ENCODE measurements at regions not wholly inside any gene's neighbourhood (a gene's known extent, or its start where the extent isn't known, plus 50 kb on each side); places are given as distances from the start of the nearest gene placed in this dataset.

GRCh38 chr4:29151584-29151983, 1568.6 kb upstream of the PCDH7 start:
- H2AFZ ChIP-seq (ENCODE audit: control insufficient read depth, low read depth, low read length) = no peak overlapping the region
- ChIA-PET POLR2A (no interaction called here), SMC1A (ENCODE audit: uncharacterized antibody, unreplicated experiment) (no interaction called here), RAD21 (ENCODE audit: unreplicated experiment) (no interaction called here), CTCF (no interaction called here)
- H3K36me3 ChIP-seq (ENCODE audit: control insufficient read depth in 2 of 2, insufficient read depth in 2 of 2, low read length in 1 of 2) = no peaks in the 10 kb centered on the region
- H3K9me3 ChIP-seq (replicated peaks; ENCODE audit: control insufficient read depth, insufficient read depth, low read length) = no peaks in the 10 kb centered on the region
- H3K27ac ChIP-seq (ENCODE audit: control insufficient read depth, insufficient read depth) = no peak overlapping the region
- H3K4me3 ChIP-seq = no peak overlapping the region
- ATAC-seq (no peak), FAIRE-seq (no peak), DNase-seq (ENCODE audit: low read depth, low spot score) (no peak)
- no peaks in the 10 kb centered on the region for H4K20me1 ChIP-seq (ENCODE audit: control insufficient read depth, insufficient read depth)
- 17% methylated on average over 2 of the region's 2 CpGs for WGBS (ENCODE audit: insufficient coverage, insufficient replicate concordance, low lambda C conversion rate, missing lambda C conversion rate)
- BruUV-seq (replicated peaks) = no TSS peak
- H3K4me2 ChIP-seq (ENCODE audit: control insufficient read depth, insufficient read depth) = no peak overlapping the region
- H3K79me2 ChIP-seq (ENCODE audit: control insufficient read depth, insufficient read depth, low read length) = no peaks in the 10 kb centered on the region
- H3K9ac ChIP-seq (ENCODE audit: control insufficient read depth, insufficient read depth, low read length) = no peak overlapping the region
- H3K27me3 ChIP-seq (replicated peaks in 1 of 2; ENCODE audit: control insufficient read depth in 2 of 2, insufficient read depth in 2 of 2, low read length in 1 of 2) = no peaks in the 10 kb centered on the region
- in situ Hi-C loops (cut with MboI) (no loop called here), intact Hi-C loops (cut with micrococcal nuclease; ENCODE audit: unreplicated experiment) (no loop called here)
- TF ChIP-seq ATF7 (IDR thresholded peaks at IDR 0.05; ENCODE audit: low read depth) (no peak), POU2F2 (IDR thresholded peaks at IDR 0.05; ENCODE audit: borderline replicate concordance, low read depth, low read length) (no peak)
- no peaks in the 10 kb centered on the region for H3K4me1 ChIP-seq (ENCODE audit: control insufficient read depth, insufficient read depth, low read length)

DNA sequence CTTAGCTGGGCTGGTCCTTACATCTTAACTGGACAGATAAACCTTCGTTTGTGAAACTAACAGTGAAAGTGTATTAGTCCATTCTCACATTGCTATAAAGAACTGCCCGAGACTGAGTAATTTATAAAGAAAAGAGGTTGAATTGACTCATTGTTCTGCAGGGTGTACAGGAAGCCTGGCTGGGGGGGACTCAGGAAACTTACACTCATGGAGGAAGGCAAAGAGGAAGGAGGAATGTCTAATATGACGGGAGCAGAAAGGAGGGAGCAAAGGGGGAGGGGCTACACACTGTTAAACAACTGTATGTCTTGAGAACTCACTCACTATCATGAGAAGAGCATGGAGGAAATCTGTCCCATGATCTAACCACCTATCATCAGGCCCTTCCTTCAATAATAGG, 1566.5 kb upstream of the PCDH7 start:
- SMC1A ChIA-PET (ENCODE audit: uncharacterized antibody, unreplicated experiment) = no interaction called here
- no peaks in the 10 kb centered on the region for H3K4me1 ChIP-seq (ENCODE audit: control insufficient read depth, insufficient read depth, low read length)
- BruUV-seq (replicated peaks) = no TSS peak
- no peaks in the 10 kb centered on the region for H3K27me3 ChIP-seq (replicated peaks in 1 of 2; ENCODE audit: control insufficient read depth in 2 of 2, insufficient read depth in 2 of 2, low read length in 1 of 2)
- FAIRE-seq (no peak), DNase-seq (ENCODE audit: low read depth, low spot score) (no peak), ATAC-seq (no peak)
- RAD21 ChIA-PET (ENCODE audit: unreplicated experiment) = no interaction called here
- H3K9ac ChIP-seq (ENCODE audit: control insufficient read depth, insufficient read depth, low read length) = no peak overlapping the region
- intact Hi-C loops (cut with micrococcal nuclease; ENCODE audit: unreplicated experiment) (no loop called here), in situ Hi-C loops (cut with MboI) (no loop called here)
- H3K4me2 ChIP-seq (ENCODE audit: control insufficient read depth, insufficient read depth) = no peak overlapping the region
- no peaks in the 10 kb centered on the region for H3K9me3 ChIP-seq (replicated peaks; ENCODE audit: control insufficient read depth, insufficient read depth, low read length)
- no peak overlapping the region for H3K4me3 ChIP-seq
- WGBS (ENCODE audit: insufficient coverage, insufficient replicate concordance, low lambda C conversion rate, missing lambda C conversion rate) = 0% methylated on average over 3 of the region's 3 CpGs
- H3K79me2 ChIP-seq (ENCODE audit: control insufficient read depth, insufficient read depth, low read length) = no peaks in the 10 kb centered on the region
- CTCF ChIA-PET = no interaction called here
- H2AFZ ChIP-seq (ENCODE audit: control insufficient read depth, low read depth, low read length) = no peak overlapping the region
- no peak overlapping the region for H3K27ac ChIP-seq (ENCODE audit: control insufficient read depth, insufficient read depth)
- no peak for TF ChIP-seq RFX5 (IDR thresholded peaks at IDR 0.05; ENCODE audit: low read depth, low read length)
- no peak for TF ChIP-seq TBL1XR1 (IDR thresholded peaks at IDR 0.05; ENCODE audit: low read depth, low read length)
- TF ChIP-seq HDGF (IDR thresholded peaks at IDR 0.05) = no peak
- TF ChIP-seq SUPT20H (IDR thresholded peaks at IDR 0.05; ENCODE audit: borderline replicate concordance, control insufficient read depth, low read depth, low read length) = no peak
- TF ChIP-seq ZNF207 (IDR thresholded peaks at IDR 0.05; ENCODE audit: borderline replicate concordance) = no peak
- POLR2A ChIA-PET = no interaction called here
- H4K20me1 ChIP-seq (ENCODE audit: control insufficient read depth, insufficient read depth) = no peaks in the 10 kb centered on the region
- H3K36me3 ChIP-seq (ENCODE audit: control insufficient read depth in 2 of 2, insufficient read depth in 2 of 2, low read length in 1 of 2) = no peaks in the 10 kb centered on the region

Measured in GM12878 (cell line).